HEK293 (cell line): ENCODE measurements at regions not wholly inside any gene's neighbourhood (a gene's known extent, or its start where the extent isn't known, plus 50 kb on each side); places are given as distances from the start of the nearest gene placed in this dataset.

Source experiments
- CTCF ChIA-PET: fragments of 350-600 bp; formaldehyde crosslinking; extraction: SDS; loops from one replicate; lab custom pipeline; 2021; ENCODE audit warnings: antibody characterized with exemption; lab: Yijun Ruan, JAX
- POLR2A ChIA-PET: fragments of 300-600 bp; formaldehyde crosslinking; extraction: SDS; loops from one replicate; lab custom pipeline; 2020; ENCODE audit warnings: antibody characterized with exemption, inconsistent platforms; lab: Yijun Ruan, JAX
- H3K27ac ChIP-seq: fragments of 200-500 bp; sonication (Bioruptor generic); 2 replicates; pipeline ENCODE4 v1.5.1; 2014; ENCODE audit warnings: low read depth, low read length, control low read depth, inconsistent platforms; ENCODE audit errors: extremely low read depth
- H3K36me3 ChIP-seq, 2 experiments: fragments of 200-500 bp in 1 of 2; sonication (Bioruptor generic) in 1 of 2; 1 replicate in 1 of 2; 2 replicates in 1 of 2; pipeline ENCODE4 v1.5.1; 2014 to 2017; ENCODE audit warnings: inconsistent platforms in 2 of 2, low read length in 2 of 2; ENCODE audit not compliant: control insufficient read depth in 2 of 2, insufficient read depth in 1 of 2
- H3K4me1 ChIP-seq: fragments of 200-500 bp; sonication (Bioruptor generic); 2 replicates; pipeline ENCODE4 v1.5.1; 2014; ENCODE audit warnings: mild to moderate bottlenecking, low read length, inconsistent platforms; ENCODE audit not compliant: control insufficient read depth, insufficient read depth
- H3K4me3 ChIP-seq: 2 replicates; pipeline ENCODE4 v1.5.1; 2011; ENCODE audit warnings: low read depth, mild to moderate bottlenecking, control low read depth, low read length, moderate library complexity
- H3K9me3 ChIP-seq: fragments of 200-500 bp; sonication (Bioruptor generic); 2 replicates; pipeline ENCODE4 v1.5.1; 2014; ENCODE audit warnings: low read depth, low read length, inconsistent platforms; ENCODE audit not compliant: control insufficient read depth, insufficient read depth
- HOXC10 ChIP-seq: sonication (generic); formaldehyde crosslinking; IDR thresholded peaks from 2 replicates; pipeline ENCODE4 v1.8.1; 2023; ENCODE audit warnings: mild to moderate bottlenecking, missing genetic modification reagents
- PBX3 ChIP-seq: sonication (generic); formaldehyde crosslinking; IDR thresholded peaks from 2 replicates; pipeline ENCODE4 v1.8.1; 2022; ENCODE audit warnings: mild to moderate bottlenecking, moderate library complexity, missing genetic modification reagents
- PRDM1 ChIP-seq: fragments of 450-650 bp; formaldehyde crosslinking; IDR thresholded peaks from 2 replicates; pipeline ENCODE4; 2016; ENCODE audit warnings: missing biosample characterization, missing genetic modification characterization
- PRDM2 ChIP-seq: fragments of 450-650 bp; formaldehyde crosslinking; IDR thresholded peaks from 2 replicates; pipeline ENCODE4 v1.5.1; 2016; ENCODE audit warnings: missing biosample characterization, missing genetic modification characterization, borderline replicate concordance
- SCRT1 ChIP-seq: fragments of 450-650 bp; formaldehyde crosslinking; IDR thresholded peaks from 2 replicates; pipeline ENCODE4 v1.5.1; 2016; ENCODE audit warnings: missing biosample characterization, missing genetic modification characterization, borderline replicate concordance
- ZBTB49 ChIP-seq: fragments of 450-650 bp; formaldehyde crosslinking; IDR thresholded peaks from 2 replicates; pipeline ENCODE4 v1.5.1; 2016; ENCODE audit warnings: missing biosample characterization, missing genetic modification characterization, low read depth
- ZEB2 ChIP-seq: fragments of 450-650 bp; formaldehyde crosslinking; IDR thresholded peaks from 2 replicates; pipeline ENCODE4 v1.5.1; 2016; ENCODE audit warnings: missing biosample characterization, missing genetic modification characterization
- ZNF114 ChIP-seq: fragments of 450-650 bp; formaldehyde crosslinking; IDR thresholded peaks from 2 replicates; pipeline ENCODE4 v1.5.0; 2017; ENCODE audit warnings: missing biosample characterization, missing genetic modification characterization
- ZNF202 ChIP-seq: fragments of 450-650 bp; formaldehyde crosslinking; IDR thresholded peaks from 2 replicates; pipeline ENCODE4 v1.5.1; 2016; ENCODE audit warnings: missing biosample characterization, missing genetic modification characterization, borderline replicate concordance
- ZNF292 ChIP-seq: fragments of 450-650 bp; formaldehyde crosslinking; IDR thresholded peaks from 2 replicates; pipeline ENCODE4 v1.5.1; 2016; ENCODE audit warnings: low read depth, missing biosample characterization, missing genetic modification characterization, borderline replicate concordance
- ZNF514 ChIP-seq: fragments of 450-650 bp; formaldehyde crosslinking; IDR thresholded peaks from 2 replicates; pipeline ENCODE4 v1.5.1; 2016; ENCODE audit warnings: missing biosample characterization, missing genetic modification characterization
- ZNF518A ChIP-seq: fragments of 450-650 bp; formaldehyde crosslinking; conservative IDR thresholded peaks from 2 replicates; pipeline ENCODE4 v1.5.1; 2016; ENCODE audit warnings: low read depth, missing biosample characterization, missing genetic modification characterization
- ZNF549 ChIP-seq: fragments of 450-650 bp; IDR thresholded peaks from 2 replicates; pipeline ENCODE4 v1.5.1; 2018; ENCODE audit warnings: missing biosample characterization, missing genetic modification characterization, mild to moderate bottlenecking, inconsistent platforms, moderate library complexity
- ZNF571 ChIP-seq: fragments of 450-650 bp; formaldehyde crosslinking; IDR thresholded peaks from 2 replicates; pipeline ENCODE4 v1.5.0; 2017; ENCODE audit warnings: missing biosample characterization, missing genetic modification characterization
- ZNF629 ChIP-seq: fragments of 450-650 bp; formaldehyde crosslinking; IDR thresholded peaks from 2 replicates; pipeline ENCODE4 v1.5.1; 2017; ENCODE audit warnings: missing biosample characterization, missing genetic modification characterization
- ZNF660 ChIP-seq: fragments of 450-650 bp; IDR thresholded peaks from 2 replicates; pipeline ENCODE4 v1.5.1; 2018; ENCODE audit warnings: missing biosample characterization, mild to moderate bottlenecking, missing genetic modification characterization
- ZNF664 ChIP-seq: fragments of 450-650 bp; formaldehyde crosslinking; IDR thresholded peaks from 2 replicates; pipeline ENCODE4 v1.5.1; 2016; ENCODE audit warnings: missing biosample characterization, missing genetic modification characterization
- ZNF792 ChIP-seq: fragments of 450-650 bp; formaldehyde crosslinking; IDR thresholded peaks from 2 replicates; pipeline ENCODE4 v1.5.1; 2016; ENCODE audit warnings: missing biosample characterization, missing genetic modification characterization

- Histone ChIP-seq H3K27ac (no peak overlapping the region), H3K4me3 (no peak overlapping the region), H3K36me3 (no peaks in the 10 kb centered on the region), H3K9me3 (no peaks in the 10 kb centered on the region), H3K4me1 (no peaks in the 10 kb centered on the region)
- ChIA-PET POLR2A (no interaction called here), CTCF (interaction anchor here (0.6 kb wide), 1 partner anchor 21 kb away, joined by 3 read pairs; no protein-coding TSS in a partner anchor)
- TF ChIP-seq ZNF202 (tag by site-specific recombination) (no peak), ZBTB49 (tag by site-specific recombination) (no peak), SCRT1 (tag by site-specific recombination) (no peak), HOXC10 (CRISPR knock-in tag) (no peak), ZNF549 (tag by site-specific recombination) (no peak), PBX3 (CRISPR knock-in tag) (no peak), ZNF514 (tag by site-specific recombination) (no peak), PRDM2 (tag by site-specific recombination) (no peak), ZNF571 (tag by site-specific recombination) (no peak)
These were observed 456.3 kb downstream of the TMEM121 start for GRCh38 chr14:105982664-105983063.

- H3K4me1 ChIP-seq: no peaks in the 10 kb centered on the region
- no peaks in the 10 kb centered on the region for H3K36me3 ChIP-seq
- no peaks in the 10 kb centered on the region for H3K9me3 ChIP-seq
- H3K4me3 ChIP-seq: no peak overlapping the region
- H3K27ac ChIP-seq: no peak overlapping the region
- ChIA-PET POLR2A (no interaction called here), CTCF (interaction anchor here (1.8 kb wide), 1 partner anchor 10 kb away, joined by 5 read pairs; no protein-coding TSS in a partner anchor)
- TF ChIP-seq ZNF792 (tag by site-specific recombination) (no peak), ZNF629 (tag by site-specific recombination) (no peak), ZNF664 (tag by site-specific recombination) (no peak), ZNF518A (tag by site-specific recombination) (no peak), ZNF660 (tag by site-specific recombination) (no peak), ZNF114 (tag by site-specific recombination) (no peak), ZNF292 (tag by site-specific recombination) (no peak), ZNF571 (tag by site-specific recombination) (no peak), ZEB2 (tag by site-specific recombination) (no peak), PRDM1 (tag by site-specific recombination) (no peak)
These were observed 460.5 kb downstream of the TMEM121 start for GRCh38 chr14:105986894-105987284.
